Tongue (tissue), 1 donor: ENCODE measurements at regions not wholly inside any gene's neighbourhood (a gene's known extent, or its start where the extent isn't known, plus 50 kb on each side); places are given as distances from the start of the nearest gene placed in this dataset.
"Not testable (repeated sequence)": the region's sequence is repeated elsewhere in the genome, so short reads cannot be mapped to it uniquely, and the experiment has no call there.

Source experiments
- DNase-seq: peaks from one replicate; pipeline ENCODE4 v3.0.0-alpha.2; 2015

- no peak for DNase-seq
Measured at GRCh38 chr2:193943406-193943960, 1713.5 kb upstream of the SLC39A10 start.

- no peak for DNase-seq
Measured at GRCh38 chr2:193935114-193935513, 1721.9 kb upstream of the SLC39A10 start.

GRCh38 chr2:193929131-193929530, 1727.9 kb upstream of the SLC39A10 start:
- no peak for DNase-seq

GRCh38 chr2:193907561-193907960, 1712.8 kb upstream of the TMEFF2 start:
- no peak for DNase-seq

GRCh38 chr2:193900292-193900691, 1705.6 kb upstream of the TMEFF2 start:
- DNase-seq: no peak

GRCh38 chr2:193895226-193895625, 1700.5 kb upstream of the TMEFF2 start:
- no peak for DNase-seq

GRCh38 chr2:193894081-193894480, 1699.3 kb upstream of the TMEFF2 start:
- no peak for DNase-seq

GRCh38 chr2:193891023-193891422, 1696.3 kb upstream of the TMEFF2 start:
- DNase-seq: no peak

- no peak for DNase-seq
Measured at GRCh38 chr2:193885419-193885818, 1690.7 kb upstream of the TMEFF2 start.

- no peak for DNase-seq
Measured at GRCh38 chr2:193883820-193884219, 1689.1 kb upstream of the TMEFF2 start.

- DNase-seq: no peak
Measured at GRCh38 chr2:193876980-193877379, 1682.2 kb upstream of the TMEFF2 start.

- no peak for DNase-seq
Measured at GRCh38 chr2:193869564-193869963, 1674.8 kb upstream of the TMEFF2 start.

- DNase-seq: no peak
Measured at GRCh38 chr2:193868833-193869232, 1674.1 kb upstream of the TMEFF2 start.

- DNase-seq: no peak
Measured at GRCh38 chr2:193868132-193868531, 1673.4 kb upstream of the TMEFF2 start.

GRCh38 chr2:193867454-193867853, 1672.7 kb upstream of the TMEFF2 start:
- no peak for DNase-seq

- no peak for DNase-seq
Measured at GRCh38 chr2:193861557-193861956, 1666.8 kb upstream of the TMEFF2 start.

- no peak for DNase-seq
Measured at GRCh38 chr2:193847991-193848390, 1653.3 kb upstream of the TMEFF2 start.

GRCh38 chr2:193847130-193847529, 1652.4 kb upstream of the TMEFF2 start:
- no peak for DNase-seq

- no peak for DNase-seq
Measured at GRCh38 chr2:193845604-193846003, 1650.9 kb upstream of the TMEFF2 start.

- no peak for DNase-seq
Measured at GRCh38 chr2:193843675-193844074, 1648.9 kb upstream of the TMEFF2 start.

GRCh38 chr2:193841384-193842150, 1646.8 kb upstream of the TMEFF2 start:
- DNase-seq: no peak

- DNase-seq: no peak
Measured at GRCh38 chr2:193837111-193837738, 1642.5 kb upstream of the TMEFF2 start.

GRCh38 chr2:193836424-193837006, 1641.8 kb upstream of the TMEFF2 start:
- not testable (repeated sequence) for DNase-seq
